GM19351 (cell line): ENCODE measurements at regions not wholly inside any gene's neighbourhood (a gene's known extent, or its start where the extent isn't known, plus 50 kb on each side); places are given as distances from the start of the nearest gene placed in this dataset.
"Not testable (repeated sequence)": the region's sequence is repeated elsewhere in the genome, so short reads cannot be mapped to it uniquely, and the experiment has no call there.

ENCODE experiments used
- ATAC-seq: cut with Tn5 transposase; IDR thresholded peaks from one replicate; pipeline ENCODE4 v1.9.1; 2021; ENCODE audit warnings: mild to moderate bottlenecking, moderate library complexity; ENCODE audit not compliant: unreplicated experiment

DNA sequence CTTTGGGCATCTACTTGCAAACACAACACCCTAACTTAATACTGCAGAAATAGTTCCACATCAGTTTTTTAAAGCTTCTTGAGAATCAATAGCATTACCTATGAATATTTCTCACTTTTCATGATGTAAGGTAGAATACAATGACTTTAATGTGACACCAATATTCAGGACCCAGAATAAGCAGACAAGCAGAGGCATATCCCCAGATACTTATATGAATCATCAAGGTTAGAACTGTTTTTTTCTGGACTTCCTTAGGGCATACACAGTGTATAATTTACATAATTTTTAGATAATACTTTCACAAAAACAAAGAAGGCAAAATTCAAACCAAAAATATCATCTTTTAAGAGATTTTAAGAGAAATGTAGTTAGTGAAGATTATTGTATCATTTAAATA is 885.8 kb downstream of the FSCB start:
- no peak for ATAC-seq

DNA sequence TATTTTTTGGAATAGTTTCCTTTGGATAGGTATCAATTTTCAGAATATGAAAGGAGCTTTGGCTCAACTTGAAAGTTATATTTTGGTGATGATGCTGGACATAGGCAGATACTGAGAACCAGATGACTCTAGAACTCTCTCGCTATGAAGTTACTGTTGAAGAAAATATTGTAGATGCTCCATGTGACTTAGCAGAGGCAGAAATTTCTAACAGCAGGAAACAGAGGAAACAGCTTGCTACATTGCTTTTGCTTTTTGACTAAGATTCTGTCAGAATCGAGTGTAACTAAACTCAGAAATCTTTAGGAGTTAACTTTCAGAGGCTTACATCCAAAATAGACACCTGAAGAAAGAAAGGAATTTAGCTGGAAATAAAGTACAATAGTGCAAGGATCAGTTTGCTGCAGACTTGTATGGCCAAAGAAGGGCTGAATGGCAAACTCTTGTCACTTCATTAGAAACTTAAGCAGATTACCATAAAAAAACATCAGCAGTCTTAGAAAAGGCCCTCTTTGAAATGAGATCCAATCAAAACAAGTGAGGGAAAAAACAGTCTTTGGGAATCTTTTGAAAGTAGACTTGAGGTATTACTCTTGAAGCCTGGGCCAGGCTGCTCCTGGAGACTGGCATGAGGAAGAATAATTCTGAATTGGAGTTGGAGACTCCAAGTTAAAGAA is 911.8 kb downstream of the FSCB start:
- ATAC-seq = no peak

DNA sequence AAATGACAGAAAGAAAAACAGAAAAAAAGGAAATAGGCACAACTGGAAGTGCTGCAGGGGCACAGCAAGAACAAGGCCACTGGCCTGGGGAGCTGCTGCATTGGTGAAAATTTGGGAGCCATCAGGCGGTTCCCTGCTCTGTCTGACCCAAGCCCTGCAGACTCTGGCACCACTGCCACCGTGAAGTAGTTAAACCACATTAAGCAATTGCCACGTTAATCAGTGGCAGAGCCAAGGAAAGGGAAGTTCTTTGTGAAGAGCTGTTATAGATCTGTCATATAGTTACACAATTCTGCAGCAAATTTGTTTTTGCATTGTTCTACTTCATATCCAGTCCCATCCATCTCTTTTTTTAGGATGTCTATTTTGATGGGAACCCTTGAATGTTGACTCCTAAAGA is 915.3 kb downstream of the FSCB start:
- ATAC-seq = no peak

DNA sequence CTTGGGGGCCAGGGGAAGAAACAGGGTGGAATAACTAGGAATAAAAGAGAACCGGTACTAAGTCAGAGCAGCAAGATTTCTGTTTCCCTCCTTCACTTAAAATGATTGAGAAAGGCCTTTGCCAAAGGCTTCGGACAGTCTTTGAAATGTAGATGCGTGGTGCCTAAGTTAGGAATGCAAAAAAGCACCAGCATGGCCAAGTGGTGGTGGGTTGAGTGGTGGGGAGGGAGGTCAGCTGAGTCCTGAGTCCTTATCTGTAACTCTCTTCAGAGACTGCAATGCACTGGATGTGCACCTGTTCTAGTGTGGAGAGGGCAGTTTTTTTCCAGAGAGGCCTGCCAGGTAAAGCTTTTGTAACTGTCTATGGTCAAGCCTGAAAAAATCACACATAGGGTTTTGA is 919.9 kb downstream of the FSCB start:
- ATAC-seq = no peak

DNA sequence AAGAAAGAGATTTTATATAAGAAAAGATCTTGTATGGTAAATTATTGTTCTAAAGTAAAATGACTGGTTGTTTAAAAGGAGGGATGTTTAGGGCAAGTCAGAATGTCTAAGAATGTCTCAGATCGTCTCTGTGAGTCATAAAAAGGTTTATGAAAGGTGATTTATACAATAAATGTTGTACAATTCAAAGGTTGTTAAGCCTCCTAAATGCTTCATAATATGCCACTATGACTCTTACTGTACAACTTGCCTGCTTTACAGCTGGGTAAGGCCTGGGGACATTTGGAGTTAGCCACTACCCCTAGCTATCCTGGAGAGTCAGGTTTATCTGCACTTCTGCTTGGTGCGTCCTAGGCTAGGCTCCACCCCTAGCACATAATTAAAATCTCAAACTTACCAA is 927.4 kb downstream of the FSCB start:
- no peak for ATAC-seq

DNA sequence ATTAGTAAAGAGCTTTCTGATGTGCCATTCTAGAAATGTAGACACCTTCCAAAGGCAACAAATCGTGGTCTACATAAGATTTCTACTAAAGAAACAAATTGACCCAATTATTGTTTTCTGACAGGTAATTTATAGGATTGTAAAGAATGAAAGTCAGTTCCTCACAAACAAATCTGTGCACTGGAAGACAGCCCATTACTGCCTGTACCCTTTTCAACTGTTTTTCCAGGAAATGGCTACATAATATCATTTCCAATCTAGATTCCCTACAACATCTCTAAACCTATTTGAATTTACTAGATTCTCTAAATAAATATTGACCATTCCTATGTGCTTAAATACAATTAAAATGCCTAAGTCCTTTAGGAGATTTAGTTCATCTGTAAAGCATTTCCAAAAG is 939.1 kb downstream of the FSCB start:
- no peak for ATAC-seq

DNA sequence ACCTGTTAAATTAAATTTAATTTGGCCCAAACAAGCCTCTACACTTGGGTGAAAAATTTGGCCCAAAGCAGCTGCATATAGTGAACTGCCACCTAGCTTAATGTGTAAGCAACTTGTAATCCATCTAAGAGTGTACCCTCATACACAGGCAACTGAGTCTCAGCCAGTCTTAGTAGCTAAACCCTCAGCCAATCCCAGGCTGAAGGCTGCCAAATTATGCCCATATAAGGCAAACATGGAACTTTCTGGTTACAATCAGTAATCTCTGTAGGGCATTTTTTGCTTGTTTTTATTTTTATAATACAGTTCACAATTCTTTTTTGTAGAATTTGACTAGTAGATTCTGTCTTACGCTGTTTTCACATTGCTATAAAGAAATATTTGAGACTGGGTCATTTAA is 958.7 kb downstream of the FSCB start:
- ATAC-seq = no peak

DNA sequence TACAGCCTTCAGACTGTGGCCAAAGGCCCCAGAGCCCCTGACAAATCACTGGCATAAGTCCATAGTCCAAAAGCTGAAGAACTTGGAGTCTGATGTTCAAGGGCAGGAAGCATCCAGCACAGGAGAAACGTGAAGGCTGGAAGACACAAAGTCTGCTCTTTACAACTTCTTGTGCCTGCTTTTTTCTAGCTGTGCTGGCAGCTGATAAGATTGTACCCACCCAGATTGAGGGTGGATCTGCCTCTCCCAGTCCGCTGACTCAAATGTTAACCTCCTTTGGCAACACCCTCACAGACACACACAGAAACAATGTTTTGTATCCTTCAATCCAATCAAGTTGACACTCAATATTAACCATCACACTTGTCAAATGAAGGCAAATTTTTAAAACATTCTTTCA is 959.5 kb downstream of the FSCB start:
- not testable (repeated sequence) for ATAC-seq

DNA sequence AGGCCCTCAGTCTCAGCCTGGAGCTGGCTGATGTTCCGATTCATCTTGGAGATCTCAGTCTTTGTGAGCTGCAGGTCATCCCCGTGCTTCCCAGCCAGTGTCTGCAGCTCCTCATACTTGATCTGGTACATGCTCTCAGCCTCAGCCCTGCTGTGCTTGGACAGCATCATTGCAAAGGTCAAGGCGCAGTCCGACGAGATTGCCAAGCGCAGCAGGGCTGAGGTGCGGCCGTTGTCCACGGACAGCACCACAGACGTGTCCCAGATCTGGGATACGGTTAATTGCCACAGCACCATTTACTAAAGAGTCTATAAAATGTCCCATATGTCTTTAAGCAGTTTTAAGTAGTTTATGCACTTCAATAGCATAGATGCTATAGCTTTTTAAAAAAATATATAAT is 965.7 kb downstream of the FSCB start:
- no peak for ATAC-seq

DNA sequence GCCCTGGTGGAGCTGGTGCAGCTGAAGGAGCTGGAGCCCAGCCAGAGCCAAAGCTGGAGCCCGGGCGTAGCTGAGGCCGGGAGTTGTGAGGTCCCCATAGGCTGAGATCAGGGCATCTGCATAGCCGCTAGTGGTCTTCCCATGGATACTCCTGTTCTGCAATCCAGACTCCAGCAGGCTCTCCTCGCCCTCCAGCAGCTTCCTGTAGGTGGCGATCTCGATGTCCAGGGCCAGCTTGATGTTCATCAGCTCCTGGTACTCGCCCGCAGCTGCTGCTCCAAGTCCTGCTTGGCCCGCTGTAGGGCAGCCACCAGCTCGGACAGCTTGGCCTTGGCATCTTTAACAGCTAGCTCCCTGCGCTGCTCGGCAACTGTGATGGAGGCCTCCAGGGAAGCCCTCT is 966.1 kb downstream of the FSCB start:
- no peak for ATAC-seq

DNA sequence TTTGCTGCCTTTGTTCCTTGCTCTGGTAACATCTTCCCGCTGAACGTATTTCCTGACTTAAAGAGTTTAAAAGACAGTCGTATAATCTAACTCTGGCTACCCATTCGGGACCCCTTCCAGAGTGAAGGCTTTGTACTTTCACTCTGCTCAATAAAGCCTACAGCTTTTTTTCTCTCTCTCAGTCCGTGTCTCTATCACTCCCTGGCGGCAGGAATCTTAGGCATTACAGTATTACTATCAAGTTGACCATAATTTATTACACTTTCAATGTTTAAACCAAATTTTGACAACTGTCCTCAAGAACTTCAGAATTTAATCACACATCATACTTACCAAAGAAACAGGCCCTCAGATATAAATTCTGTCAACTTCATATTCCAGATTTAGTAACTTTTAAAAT is 967.9 kb downstream of the FSCB start:
- ATAC-seq = no peak

DNA sequence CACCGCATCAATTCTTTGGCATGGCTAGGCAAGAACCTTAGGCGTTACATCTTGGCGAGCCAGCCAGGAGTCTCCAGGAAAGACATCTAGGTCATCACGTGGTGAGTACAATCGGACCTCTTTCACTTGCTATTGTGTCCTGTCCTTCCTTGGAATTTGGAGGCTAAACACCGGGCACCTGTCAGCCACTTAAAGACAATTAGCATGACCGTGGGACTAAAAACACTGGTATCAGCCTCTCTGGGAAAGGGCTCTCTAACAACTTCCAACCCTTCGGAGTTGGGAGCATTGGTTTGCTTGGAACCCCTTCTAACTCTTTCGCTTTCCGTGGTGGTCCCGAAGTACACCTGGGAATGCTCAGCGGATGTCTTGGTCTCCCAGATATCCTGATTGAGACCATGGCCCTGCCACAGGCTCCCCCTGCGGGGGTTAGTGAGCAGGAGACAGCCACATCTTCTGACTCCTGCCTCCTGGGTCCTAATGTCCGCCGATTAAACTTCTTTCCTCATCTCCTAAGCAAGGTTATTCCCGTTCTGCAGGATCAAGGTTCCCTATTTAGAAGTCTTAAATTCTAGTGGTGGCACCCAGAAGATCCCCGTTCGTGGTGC is 971.7 kb downstream of the FSCB start:
- ATAC-seq = no peak

DNA sequence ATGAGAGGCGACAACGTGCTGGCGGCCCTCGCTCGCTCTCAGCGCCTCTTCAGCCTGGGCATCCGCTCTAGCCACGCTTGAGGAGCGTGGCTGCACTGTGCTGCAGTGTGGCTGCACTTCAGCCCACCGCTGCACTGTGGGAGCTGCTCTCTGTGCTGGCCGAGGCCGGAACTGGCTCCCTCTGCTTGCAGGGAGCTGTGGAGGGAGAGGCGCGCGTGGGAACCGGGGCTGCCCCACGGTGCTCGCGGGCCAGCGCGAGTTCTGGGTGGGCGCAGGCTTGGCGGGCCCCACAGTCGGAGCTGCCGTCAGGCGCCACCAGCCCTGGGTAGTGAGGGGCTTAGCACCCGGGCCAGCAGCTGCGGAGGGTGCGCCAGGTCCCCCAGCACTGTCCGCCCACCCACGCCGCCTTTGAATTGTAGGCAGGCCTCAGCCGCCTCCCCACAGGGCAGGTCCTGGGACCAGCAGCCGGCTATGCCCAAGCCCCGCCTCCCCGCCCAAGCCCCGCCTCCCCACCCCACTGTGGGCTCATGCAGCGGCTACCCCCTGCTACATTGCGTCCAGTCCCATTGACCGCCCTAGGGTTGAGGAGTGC is 974.2 kb downstream of the FSCB start:
- ATAC-seq = no peak

DNA sequence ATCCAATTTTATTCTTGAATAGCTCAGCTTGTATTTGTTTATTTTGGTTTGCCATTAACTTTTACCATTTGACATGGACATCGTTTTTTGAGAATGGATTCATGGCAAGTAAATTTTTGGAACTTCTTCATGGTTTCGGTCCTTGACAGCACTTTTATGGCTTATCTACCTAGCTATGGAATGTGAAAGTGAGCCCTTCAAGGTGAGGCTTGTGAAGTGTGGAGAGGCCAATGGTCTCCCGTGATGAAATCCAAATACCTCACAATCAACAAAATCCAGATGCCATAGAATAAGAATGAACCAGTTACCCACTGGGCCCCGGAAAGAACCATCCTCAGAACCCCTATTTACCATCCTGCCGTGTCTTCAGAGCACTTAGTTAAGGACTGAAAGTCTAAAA is 978.8 kb downstream of the FSCB start:
- ATAC-seq = no peak

DNA sequence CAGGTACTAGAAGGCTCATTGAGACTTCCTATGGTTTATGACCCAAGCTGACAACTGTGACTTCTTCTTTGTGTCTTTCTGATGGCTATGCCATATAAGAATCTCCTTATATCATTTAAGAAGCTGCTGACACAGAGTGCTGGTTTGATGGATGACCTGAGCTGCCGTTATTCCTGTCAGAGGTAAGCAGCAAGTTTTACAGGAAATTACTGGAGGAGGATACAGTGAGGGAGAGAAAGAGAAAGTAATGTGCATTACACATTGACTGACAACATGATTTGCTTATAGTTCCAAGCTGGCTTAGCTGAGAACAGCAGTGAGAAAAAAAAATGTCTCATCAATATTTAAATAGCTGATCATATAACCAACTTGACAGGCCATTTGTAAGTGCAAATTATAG is 981.4 kb downstream of the FSCB start:
- no peak for ATAC-seq

DNA sequence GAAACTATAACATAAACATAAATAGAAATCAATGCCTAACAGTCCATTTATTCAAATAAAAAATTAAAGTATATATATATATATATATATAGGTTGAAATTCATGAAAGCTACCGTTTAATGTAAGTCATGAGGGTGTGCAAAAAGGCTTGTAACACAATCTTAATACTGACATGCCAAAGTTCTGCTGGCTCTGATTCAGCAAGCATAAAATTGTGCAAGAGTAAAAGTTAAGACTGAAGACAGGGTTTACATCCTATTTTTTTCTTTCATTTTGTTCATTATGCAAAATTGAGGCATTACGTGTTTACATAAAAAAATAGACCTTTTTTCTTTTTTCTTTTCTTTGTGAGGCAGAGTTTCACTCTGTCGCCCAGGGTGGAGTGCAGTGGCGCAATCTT is 984.2 kb downstream of the FSCB start:
- no peak for ATAC-seq

DNA sequence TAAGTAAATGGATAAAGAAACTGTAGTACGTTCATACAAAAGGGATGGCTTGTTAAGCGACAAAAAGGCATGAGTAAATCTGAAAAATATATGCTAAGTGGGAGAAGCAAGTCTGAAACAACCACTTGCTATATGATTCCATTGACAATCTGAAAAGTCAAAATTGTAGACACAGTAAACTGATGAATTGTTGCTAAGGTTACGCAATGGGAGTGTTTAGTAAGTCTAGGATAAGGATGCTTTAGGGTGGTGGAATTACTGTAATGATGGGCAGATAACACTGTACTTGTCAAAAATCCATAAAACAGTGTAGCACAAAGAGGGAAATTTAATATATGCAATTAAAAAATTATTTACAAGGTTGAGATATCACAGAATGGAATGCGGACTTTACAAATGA is 984.9 kb downstream of the FSCB start:
- no peak for ATAC-seq

DNA sequence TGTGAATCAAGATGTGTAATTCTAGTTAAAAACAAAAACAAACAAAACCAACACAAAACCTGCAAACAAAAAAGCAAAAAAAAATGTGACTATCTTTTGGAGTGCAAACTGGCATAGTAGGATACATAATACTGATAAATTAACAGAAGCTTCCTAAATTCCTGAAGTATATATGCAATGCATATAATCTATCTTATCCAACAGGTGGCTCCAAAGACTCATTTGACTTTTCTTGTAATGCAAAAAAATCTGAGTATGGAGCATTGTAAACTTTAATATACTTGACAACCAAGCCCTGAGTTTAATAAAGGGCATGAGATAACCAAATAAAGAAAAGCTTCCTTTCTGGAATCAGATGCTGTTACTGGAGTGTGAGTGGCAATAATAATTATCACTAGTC is 1003.6 kb downstream of the FSCB start:
- ATAC-seq = no peak

DNA sequence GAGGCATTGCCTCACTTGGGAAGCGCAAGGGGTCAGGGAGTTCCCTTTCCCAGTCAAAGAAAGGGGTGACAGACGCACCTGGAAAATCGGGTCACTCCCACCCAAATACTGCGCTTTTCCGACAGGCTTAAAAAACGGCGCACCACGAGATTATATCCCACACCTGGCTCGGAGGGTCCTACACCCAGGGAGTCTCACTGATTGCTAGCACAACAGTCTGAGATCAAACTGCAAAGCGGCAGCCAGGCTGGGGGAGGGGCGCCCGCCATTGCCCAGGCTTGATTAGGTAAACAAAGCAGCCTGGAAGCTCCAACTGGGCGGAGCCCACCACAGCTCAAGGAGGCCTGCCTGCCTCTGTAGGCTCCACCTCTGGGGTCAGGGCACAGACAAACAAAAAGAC is 1014.7 kb downstream of the FSCB start:
- not testable (repeated sequence) for ATAC-seq

DNA sequence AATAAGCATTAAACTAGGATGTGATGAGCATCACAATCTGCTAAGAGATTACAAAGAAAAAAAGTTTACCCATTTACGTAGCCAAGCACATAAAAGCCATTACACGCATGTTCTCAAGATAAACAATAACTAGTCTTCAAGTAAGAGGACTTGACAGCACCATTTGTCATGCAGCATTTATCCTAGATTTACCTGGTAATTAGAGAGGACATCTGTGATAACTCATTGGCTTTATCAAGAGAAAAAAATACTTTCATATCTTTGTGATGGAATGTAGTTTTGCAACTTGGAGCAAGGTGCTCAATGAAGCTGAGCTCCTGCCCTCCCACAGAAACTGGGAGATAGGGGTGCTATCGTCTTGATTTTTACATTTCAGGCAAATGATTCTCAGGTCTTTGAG is 1023.7 kb downstream of the FSCB start:
- ATAC-seq = no peak

DNA sequence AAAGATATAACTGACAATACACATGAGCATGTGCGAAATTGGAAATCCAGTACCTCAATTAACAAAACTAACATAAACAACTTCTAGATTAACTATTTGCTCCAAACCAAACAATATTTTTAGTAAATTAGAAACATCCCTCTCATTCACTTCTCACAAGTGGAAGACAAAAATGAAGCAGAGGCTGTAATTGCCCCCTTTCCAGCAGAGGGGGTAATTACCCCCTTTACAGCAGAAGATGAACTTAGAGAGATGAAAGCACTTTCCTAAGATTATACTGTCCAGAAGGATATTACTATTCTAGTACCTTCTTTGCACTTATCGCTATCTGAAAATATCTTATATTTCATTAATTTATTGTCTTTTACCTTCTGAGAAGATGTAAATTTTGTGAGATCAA is 1025.2 kb downstream of the FSCB start:
- ATAC-seq = no peak

DNA sequence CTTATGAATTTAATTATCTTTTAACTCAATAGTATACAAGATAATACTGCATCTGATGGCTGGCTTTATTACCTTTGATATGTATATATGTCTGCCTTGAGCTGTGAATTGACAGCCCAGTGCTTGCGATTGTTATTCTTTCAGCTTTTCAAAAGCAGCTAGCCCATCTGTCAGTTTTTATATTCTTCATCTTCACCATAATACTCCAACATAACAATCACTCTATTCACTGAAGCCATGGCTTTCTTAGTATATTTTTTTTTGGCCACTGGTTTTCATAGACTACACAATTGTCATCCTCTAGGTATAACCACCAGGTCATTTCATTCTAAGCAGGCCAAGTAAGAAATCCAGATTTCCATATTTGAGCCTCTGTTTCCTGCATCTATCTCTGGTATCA is 1026.1 kb downstream of the FSCB start:
- ATAC-seq = no peak
